Memory B cell (primary cell): ENCODE measurements at regions not wholly inside any gene's neighbourhood (a gene's known extent, or its start where the extent isn't known, plus 50 kb on each side); places are given as distances from the start of the nearest gene placed in this dataset.

Source experiments
- ATAC-seq: fragments of 150-1000 bp; cut with Tn5 transposase; 2 replicates; pipeline ENCODE4 v1.10.0; 2021; ENCODE audit warnings: low read depth, mild to moderate bottlenecking, moderate library complexity
- DNase-seq, 2 donors: peaks; one replicate each; pipeline ENCODE4 v3.0.0; 2022; ENCODE audit warnings: low spot score in 2 of 2
- H3K27ac Mint-ChIP-seq: one replicate; pipeline ENCODE4 v1.8.0; 2022; ENCODE audit warnings: mild to moderate bottlenecking, moderate library complexity, mixed read lengths
- H3K27me3 Mint-ChIP-seq: one replicate; pipeline ENCODE4 v1.8.0; 2022; ENCODE audit warnings: mixed read lengths
- H3K36me3 Mint-ChIP-seq: one replicate; pipeline ENCODE4 v1.8.0; 2022; ENCODE audit warnings: mild to moderate bottlenecking, mixed read lengths
- H3K4me1 Mint-ChIP-seq: one replicate; pipeline ENCODE4 v1.8.0; 2022; ENCODE audit warnings: mixed read lengths
- H3K4me3 Mint-ChIP-seq: one replicate; pipeline ENCODE4 v1.8.0; 2022; ENCODE audit warnings: mild to moderate bottlenecking, moderate library complexity, mixed read lengths
- H3K9me3 Mint-ChIP-seq: one replicate; pipeline ENCODE4 v1.8.0; 2022; ENCODE audit warnings: mixed read lengths

- Mint-ChIP-seq H3K36me3 (no peaks in the 10 kb centered on the region), H3K4me1 (no peaks in the 10 kb centered on the region), H3K9me3 (no peaks in the 10 kb centered on the region), H3K27ac (no peak overlapping the region), H3K27me3 (peaks cover 2% of the 10 kb centered on the region), H3K4me3 (no peak overlapping the region)
- no peak for DNase-seq
- ATAC-seq: no peak
Observed at GRCh38 chr6:21402368-21402767, 191.2 kb upstream of the SOX4 start.

GRCh38 chr6:21404577-21404976 lies 189.0 kb upstream of the SOX4 start:
- no peaks in the 10 kb centered on the region for H3K9me3 Mint-ChIP-seq
- DNase-seq (no peak), ATAC-seq (peak; percentile 52)
- no peaks in the 10 kb centered on the region for H3K36me3 Mint-ChIP-seq
- H3K4me1 Mint-ChIP-seq: no peaks in the 10 kb centered on the region
- H3K27me3 Mint-ChIP-seq: peaks cover 2% of the 10 kb centered on the region
- no peak overlapping the region for H3K4me3 Mint-ChIP-seq
- no peak overlapping the region for H3K27ac Mint-ChIP-seq

- H3K36me3 Mint-ChIP-seq: peaks cover 3% of the 10 kb centered on the region
- peaks cover 1% of the 10 kb centered on the region for H3K27me3 Mint-ChIP-seq
- no peak for ATAC-seq
Observed at GRCh38 chr6:21406316-21406715, 187.2 kb upstream of the SOX4 start.

DNA sequence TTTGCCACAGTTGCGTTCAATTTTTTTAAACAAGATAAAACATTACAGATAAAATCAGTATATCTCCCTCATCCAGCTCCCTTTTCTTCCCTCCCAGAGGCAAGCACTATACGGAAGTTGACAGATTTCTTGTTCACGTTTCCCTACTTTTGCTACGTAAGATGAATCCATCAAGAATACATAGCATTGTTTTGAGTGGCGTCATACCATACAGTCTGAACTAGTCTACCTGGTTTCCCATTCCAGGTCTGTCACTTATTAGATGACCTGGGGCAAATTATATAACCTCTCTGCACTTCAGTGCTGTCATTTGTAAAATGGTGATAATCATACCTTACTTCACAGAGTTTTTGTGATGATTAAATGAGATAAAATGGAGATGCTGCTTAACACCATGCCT lies 184.3 kb upstream of the SOX4 start:
- Mint-ChIP-seq H3K4me3 (no peak overlapping the region), H3K27ac (no peak overlapping the region), H3K36me3 (peaks cover 3% of the 10 kb centered on the region), H3K4me1 (no peaks in the 10 kb centered on the region), H3K27me3 (peaks cover 6% of the 10 kb centered on the region), H3K9me3 (no peaks in the 10 kb centered on the region)
- ATAC-seq: no peak
- no peak for DNase-seq

More at GRCh38 chr6:21406316-21406715, 187.2 kb upstream of the SOX4 start:
- Mint-ChIP-seq H3K27ac (no peak overlapping the region), H3K4me3 (no peak overlapping the region), H3K9me3 (no peaks in the 10 kb centered on the region), H3K4me1 (no peaks in the 10 kb centered on the region)
- DNase-seq: no peak

DNA sequence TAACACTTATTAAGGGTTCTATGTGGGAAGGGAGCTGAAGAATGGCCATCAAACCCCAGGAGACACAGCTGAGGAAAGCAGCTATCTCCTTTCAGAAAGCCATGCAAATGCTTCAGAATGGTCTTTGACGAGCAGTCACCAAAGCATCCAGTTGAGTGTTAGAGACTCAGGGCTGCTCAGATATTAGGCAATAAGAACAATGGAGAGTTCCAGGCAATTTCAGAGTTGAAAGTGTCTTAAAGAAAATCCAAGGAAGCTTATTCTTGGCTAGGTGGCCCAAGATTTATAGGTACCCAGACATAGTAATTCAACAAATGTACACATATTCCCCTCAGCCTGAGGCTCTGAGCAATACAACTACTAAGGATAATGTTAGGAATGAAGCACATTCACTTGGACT lies 180.1 kb upstream of the SOX4 start:
- DNase-seq (no peak), ATAC-seq (no peak)
- Mint-ChIP-seq H3K9me3 (no peaks in the 10 kb centered on the region), H3K4me1 (no peaks in the 10 kb centered on the region), H3K27me3 (peaks cover 8% of the 10 kb centered on the region), H3K4me3 (no peak overlapping the region), H3K36me3 (peaks cover 3% of the 10 kb centered on the region), H3K27ac (no peak overlapping the region)

DNA sequence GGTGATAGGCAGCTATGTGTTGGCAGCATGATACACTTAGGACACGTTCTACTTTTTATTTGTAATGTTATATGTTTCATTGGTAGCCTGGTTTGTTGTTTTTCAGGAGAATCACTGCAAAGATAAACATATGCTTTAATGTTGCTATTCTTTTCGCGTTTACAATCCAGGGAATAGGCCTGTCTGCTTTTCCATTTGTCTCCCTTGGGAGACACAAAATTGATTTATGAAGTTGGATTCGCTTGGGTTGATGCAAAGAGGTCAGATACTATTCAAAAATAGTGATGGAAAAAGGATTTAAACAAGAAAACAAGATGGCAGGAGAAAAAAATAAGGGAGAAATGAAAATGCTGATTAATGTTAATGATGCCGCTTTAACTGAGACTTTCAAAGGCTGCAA lies 179.5 kb upstream of the SOX4 start:
- ATAC-seq (no peak), DNase-seq (no peak)
- Mint-ChIP-seq H3K9me3 (no peaks in the 10 kb centered on the region), H3K36me3 (peaks cover 3% of the 10 kb centered on the region), H3K4me3 (no peak overlapping the region), H3K27ac (no peak overlapping the region), H3K4me1 (no peaks in the 10 kb centered on the region), H3K27me3 (peaks cover 8% of the 10 kb centered on the region)

- DNase-seq (no peak), ATAC-seq (no peak)
- Mint-ChIP-seq H3K4me3 (no peak overlapping the region), H3K4me1 (no peaks in the 10 kb centered on the region), H3K9me3 (peaks cover 3% of the 10 kb centered on the region), H3K27ac (no peak overlapping the region), H3K27me3 (peaks cover 1% of the 10 kb centered on the region), H3K36me3 (no peaks in the 10 kb centered on the region)
Observed at GRCh38 chr6:21420146-21420878, 173.2 kb upstream of the SOX4 start.

DNA sequence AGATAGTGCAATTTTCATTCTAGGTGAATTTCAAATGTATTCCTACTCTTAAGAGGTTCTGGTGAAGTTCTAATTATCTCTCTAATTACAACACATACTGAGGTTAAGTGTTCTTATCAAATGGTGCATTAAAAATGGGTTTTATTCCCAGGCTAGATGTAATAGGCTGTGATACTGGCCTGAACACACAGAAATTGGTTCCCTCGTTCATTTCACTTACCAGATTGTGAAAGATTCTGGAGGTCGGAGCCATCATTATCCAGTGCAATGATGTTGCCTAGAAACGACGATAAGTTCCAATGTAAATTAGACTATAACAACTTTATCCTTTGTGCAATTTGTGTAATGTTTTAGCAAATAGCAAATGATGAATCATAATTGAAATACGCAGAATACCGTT lies 172.6 kb upstream of the SOX4 start:
- no peak for ATAC-seq

GRCh38 chr6:21423106-21423854 lies 170.3 kb upstream of the SOX4 start:
- DNase-seq: no peak
- no peaks in the 10 kb centered on the region for H3K27me3 Mint-ChIP-seq
- peaks cover 5% of the 10 kb centered on the region for H3K9me3 Mint-ChIP-seq
- no peak overlapping the region for H3K4me3 Mint-ChIP-seq
- no peak for ATAC-seq
- H3K27ac Mint-ChIP-seq: no peak overlapping the region
- no peaks in the 10 kb centered on the region for H3K4me1 Mint-ChIP-seq
- H3K36me3 Mint-ChIP-seq: no peaks in the 10 kb centered on the region

More for the DNA sequence above, 172.6 kb upstream of the SOX4 start:
- Mint-ChIP-seq H3K36me3 (no peaks in the 10 kb centered on the region), H3K27ac (no peak overlapping the region), H3K4me1 (no peaks in the 10 kb centered on the region), H3K27me3 (peaks cover 1% of the 10 kb centered on the region), H3K9me3 (peaks cover 3% of the 10 kb centered on the region), H3K4me3 (no peak overlapping the region)
- DNase-seq: no peak

DNA sequence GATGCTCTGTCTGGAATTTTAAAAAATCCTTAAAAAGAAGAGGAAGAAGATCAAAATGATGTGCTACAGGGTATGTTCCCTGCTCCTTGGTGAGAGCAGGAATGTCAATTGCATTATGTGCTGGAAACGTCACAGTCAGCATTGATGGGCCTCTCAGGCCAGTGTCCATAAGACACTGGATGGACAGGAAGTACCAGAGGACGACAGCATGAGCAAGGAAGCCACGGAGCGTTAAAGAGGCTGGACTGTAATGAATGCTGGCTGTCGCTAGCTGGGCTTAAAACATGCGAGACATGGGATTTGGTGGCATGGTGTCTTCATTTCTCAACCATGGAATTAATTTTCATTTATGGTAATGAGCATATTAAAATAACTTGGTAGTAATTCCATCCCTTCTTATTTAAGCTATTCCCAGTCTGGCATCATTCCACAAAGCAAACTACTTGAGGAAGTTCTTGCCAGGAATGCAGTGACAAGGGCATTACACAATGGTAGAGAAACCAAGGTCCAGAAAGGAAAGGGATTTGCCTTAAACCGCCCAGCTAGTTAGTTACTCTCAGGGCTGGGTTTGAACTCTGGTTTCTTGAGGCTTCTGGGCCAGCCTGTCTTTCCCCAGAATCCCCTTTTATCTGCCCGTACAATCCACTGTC lies 166.6 kb upstream of the SOX4 start:
- no peak for ATAC-seq
- peaks cover 4% of the 10 kb centered on the region for H3K9me3 Mint-ChIP-seq
- no peak for DNase-seq
- peaks cover 2% of the 10 kb centered on the region for H3K27me3 Mint-ChIP-seq
- no peak overlapping the region for H3K27ac Mint-ChIP-seq
- H3K4me1 Mint-ChIP-seq: no peaks in the 10 kb centered on the region
- no peak overlapping the region for H3K4me3 Mint-ChIP-seq
- no peaks in the 10 kb centered on the region for H3K36me3 Mint-ChIP-seq

DNA sequence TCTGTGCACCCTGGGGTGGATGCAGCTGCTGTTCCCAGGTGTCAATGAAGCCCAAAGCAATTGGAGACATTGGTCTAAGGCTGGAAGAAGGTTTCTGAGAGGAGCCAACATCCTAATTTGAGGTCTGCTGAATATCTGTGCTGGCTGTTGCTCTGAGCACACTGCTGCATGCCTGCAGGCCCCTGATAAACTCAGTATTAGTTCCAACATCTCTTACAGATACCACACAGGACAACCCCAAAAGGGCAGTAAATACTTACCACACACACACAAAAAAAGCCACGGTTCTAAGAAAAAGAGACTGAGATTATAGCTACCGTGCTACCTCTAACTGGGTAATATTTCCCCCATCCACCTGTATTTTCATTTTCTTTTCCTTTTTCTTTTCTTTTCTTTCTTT lies 164.3 kb upstream of the SOX4 start:
- Mint-ChIP-seq H3K4me3 (no peak overlapping the region), H3K4me1 (no peaks in the 10 kb centered on the region), H3K36me3 (peaks cover 2% of the 10 kb centered on the region), H3K9me3 (peaks cover 3% of the 10 kb centered on the region), H3K27ac (no peak overlapping the region), H3K27me3 (peaks cover 6% of the 10 kb centered on the region)
- no peak for ATAC-seq
- no peak for DNase-seq

GRCh38 chr6:21431526-21431925 lies 162.0 kb upstream of the SOX4 start:
- H3K9me3 Mint-ChIP-seq: no peaks in the 10 kb centered on the region

DNA sequence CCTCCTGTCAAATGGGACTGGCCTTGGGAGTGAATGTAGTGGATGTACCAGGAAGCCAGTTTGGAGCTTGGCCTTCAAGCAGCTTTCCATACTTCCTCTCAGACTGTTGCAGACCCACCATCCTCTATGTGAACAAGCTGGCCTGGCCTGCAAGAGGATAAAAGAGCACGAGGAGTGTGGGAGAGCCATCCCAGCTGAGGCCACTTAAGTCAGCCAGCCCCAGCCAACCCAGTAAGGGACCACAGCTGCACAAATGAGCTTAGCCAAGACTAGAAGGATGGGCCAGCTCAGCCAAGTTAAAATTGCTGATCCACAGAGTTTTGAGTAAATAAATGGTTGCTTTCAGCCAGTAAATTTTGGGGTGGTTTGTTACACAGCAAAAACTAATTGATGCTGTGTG lies 156.9 kb upstream of the SOX4 start:
- H3K36me3 Mint-ChIP-seq: peaks cover 3% of the 10 kb centered on the region
- no peak overlapping the region for H3K27ac Mint-ChIP-seq
- peaks cover 11% of the 10 kb centered on the region for H3K4me1 Mint-ChIP-seq
- H3K4me3 Mint-ChIP-seq: no peak overlapping the region
- ATAC-seq (no peak), DNase-seq (no peak)
- H3K27me3 Mint-ChIP-seq: peaks cover 4% of the 10 kb centered on the region
- no peaks in the 10 kb centered on the region for H3K9me3 Mint-ChIP-seq

More at GRCh38 chr6:21431526-21431925, 162.0 kb upstream of the SOX4 start:
- no peak overlapping the region for H3K27ac Mint-ChIP-seq
- H3K27me3 Mint-ChIP-seq: peaks cover 6% of the 10 kb centered on the region
- no peak for ATAC-seq
- H3K36me3 Mint-ChIP-seq: peaks cover 2% of the 10 kb centered on the region
- H3K4me1 Mint-ChIP-seq: no peaks in the 10 kb centered on the region
- no peak for DNase-seq
- no peak overlapping the region for H3K4me3 Mint-ChIP-seq

DNA sequence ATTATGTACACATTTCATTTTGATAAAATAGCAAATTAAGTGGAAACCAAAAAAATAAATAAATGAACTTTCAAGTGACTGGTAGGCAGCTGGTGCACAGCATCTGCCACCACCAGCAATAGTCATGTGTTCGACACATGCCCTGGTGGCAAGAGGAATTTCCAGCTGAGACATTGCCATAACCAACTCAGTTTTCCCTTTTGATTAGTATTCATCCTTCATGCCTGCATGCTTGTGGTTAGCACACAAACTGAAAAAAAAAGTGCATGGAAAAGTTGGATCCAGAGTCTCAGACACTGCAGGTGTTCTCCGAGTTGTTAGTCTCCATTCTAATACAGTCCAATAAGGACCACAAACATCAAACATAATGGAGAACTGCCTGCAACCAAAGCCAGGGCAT lies 156.0 kb upstream of the SOX4 start:
- Mint-ChIP-seq H3K36me3 (peaks cover 1% of the 10 kb centered on the region), H3K9me3 (no peaks in the 10 kb centered on the region), H3K4me1 (peaks cover 11% of the 10 kb centered on the region), H3K4me3 (peak overlapping the region; percentile 79), H3K27ac (no peak overlapping the region), H3K27me3 (peaks cover 2% of the 10 kb centered on the region)
- ATAC-seq (no peak), DNase-seq (no peak)
